PFSK-1 (cell line): ENCODE measurements at regions not wholly inside any gene's neighbourhood (a gene's known extent, or its start where the extent isn't known, plus 50 kb on each side); places are given as distances from the start of the nearest gene placed in this dataset.

Source experiments
- POLR2AphosphoS5 ChIP-seq: IDR thresholded peaks from 2 replicates; pipeline ENCODE4 v1.6.1; 2012; ENCODE audit warnings: low read depth, mild to moderate bottlenecking, control low read depth, low read length, moderate library complexity
- REST ChIP-seq, 2 experiments: IDR thresholded peaks; 2 replicates each; pipeline versions ENCODE4 v1.6.1 to v1.8.0; 2011 to 2012; ENCODE audit warnings: low read depth in 2 of 2, low read length in 2 of 2, control low read depth in 1 of 2, inconsistent platforms in 1 of 2, mild to moderate bottlenecking in 1 of 2, moderate library complexity in 1 of 2; ENCODE audit not compliant: insufficient read depth in 1 of 2
- SIN3A ChIP-seq: IDR thresholded peaks from 2 replicates; pipeline ENCODE4 v1.6.1; 2012; ENCODE audit warnings: mild to moderate bottlenecking, low read length, moderate library complexity, borderline replicate concordance; ENCODE audit not compliant: insufficient read depth
- TAF1 ChIP-seq: IDR thresholded peaks from 2 replicates; pipeline ENCODE4 v1.6.1; 2012; ENCODE audit warnings: low read length, control low read depth, borderline replicate concordance; ENCODE audit not compliant: insufficient read depth

GRCh38 chr10:83934641-83935338, 204.5 kb upstream of the GHITM start:
- TF ChIP-seq TAF1: no peak
- TF ChIP-seq REST (IDR thresholded peaks at IDR 0.05; ENCODE audit: insufficient read depth in 1 of 2, low read depth in 2 of 2, low read length in 2 of 2): no peak
- TF ChIP-seq POLR2AphosphoS5: no peak
- TF ChIP-seq SIN3A: no peak
